ENCODE measurements at regions not wholly inside any gene's neighbourhood (a gene's known extent, or its start where the extent isn't known, plus 50 kb on each side); places are given as distances from the start of the nearest gene placed in this dataset.

- TF ChIP-seq ZNF8 (CRISPR knock-in tag; IDR thresholded peaks at IDR 0.05) (no peak), PPARA (CRISPR knock-in tag; IDR thresholded peaks at IDR 0.05; ENCODE audit: borderline replicate concordance) (no peak), GLIS3 (CRISPR knock-in tag; IDR thresholded peaks at IDR 0.05) (no peak), ZFP30 (CRISPR knock-in tag; IDR thresholded peaks at IDR 0.05) (no peak), ZNF565 (CRISPR knock-in tag; conservative IDR thresholded peaks at IDR 0.05; ENCODE audit: low read depth) (no peak), PATZ1 (CRISPR knock-in tag; IDR thresholded peaks at IDR 0.05; ENCODE audit: borderline replicate concordance) (no peak)
- no peak for ATAC-seq
These were observed 1615.2 kb downstream of the OLFM4 start for GRCh38 chr13:54643863-54644262.

DNA sequence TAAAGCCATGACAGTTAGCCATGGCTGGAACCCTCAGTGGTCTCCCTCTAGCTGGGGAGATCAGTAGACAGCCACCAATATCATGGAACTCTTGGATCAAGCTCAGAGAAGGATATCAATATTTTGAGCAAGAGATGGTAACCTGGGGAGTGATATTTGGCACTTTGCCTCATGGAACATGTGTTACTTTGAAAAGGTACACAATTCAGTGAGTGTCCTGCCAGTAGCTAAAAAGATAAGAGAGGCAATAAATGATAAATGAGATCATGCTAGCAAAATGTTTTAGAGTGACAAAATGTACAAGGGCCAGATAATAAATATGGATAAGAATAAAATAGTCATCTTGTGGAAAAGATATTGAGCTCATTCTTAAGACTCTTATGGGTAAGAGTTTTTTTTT is 1618.7 kb downstream of the OLFM4 start:
- no peak for ATAC-seq
- no peak for TF ChIP-seq ESRRG (CRISPR knock-in tag; IDR thresholded peaks at IDR 0.05)
- no peak for TF ChIP-seq ARNTL (CRISPR knock-in tag; IDR thresholded peaks at IDR 0.05; ENCODE audit: borderline replicate concordance, low read depth)

DNA sequence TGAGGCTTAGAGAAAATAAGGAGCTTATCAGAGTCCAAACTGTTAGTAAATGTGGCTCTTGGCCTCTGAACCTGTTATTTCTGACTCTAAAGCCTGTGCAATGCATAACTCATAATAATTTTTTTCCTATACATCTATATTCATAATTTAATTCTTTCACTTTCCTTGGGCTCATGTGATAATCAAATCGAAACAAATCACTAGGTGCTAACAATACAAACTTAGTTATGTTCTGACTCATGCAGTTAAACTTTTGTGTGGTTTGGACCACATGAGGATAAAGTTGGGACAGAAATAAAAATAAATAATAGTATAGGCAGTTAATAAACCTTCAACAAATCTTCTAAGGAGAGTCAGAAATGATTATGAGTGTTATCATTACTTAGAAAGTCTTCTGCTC is 1629.0 kb downstream of the OLFM4 start:
- ATAC-seq = no peak
- no peak for TF ChIP-seq TCF4 (CRISPR knock-in tag; IDR thresholded peaks at IDR 0.05; ENCODE audit: borderline replicate concordance)
- TF ChIP-seq, protein P1, sequence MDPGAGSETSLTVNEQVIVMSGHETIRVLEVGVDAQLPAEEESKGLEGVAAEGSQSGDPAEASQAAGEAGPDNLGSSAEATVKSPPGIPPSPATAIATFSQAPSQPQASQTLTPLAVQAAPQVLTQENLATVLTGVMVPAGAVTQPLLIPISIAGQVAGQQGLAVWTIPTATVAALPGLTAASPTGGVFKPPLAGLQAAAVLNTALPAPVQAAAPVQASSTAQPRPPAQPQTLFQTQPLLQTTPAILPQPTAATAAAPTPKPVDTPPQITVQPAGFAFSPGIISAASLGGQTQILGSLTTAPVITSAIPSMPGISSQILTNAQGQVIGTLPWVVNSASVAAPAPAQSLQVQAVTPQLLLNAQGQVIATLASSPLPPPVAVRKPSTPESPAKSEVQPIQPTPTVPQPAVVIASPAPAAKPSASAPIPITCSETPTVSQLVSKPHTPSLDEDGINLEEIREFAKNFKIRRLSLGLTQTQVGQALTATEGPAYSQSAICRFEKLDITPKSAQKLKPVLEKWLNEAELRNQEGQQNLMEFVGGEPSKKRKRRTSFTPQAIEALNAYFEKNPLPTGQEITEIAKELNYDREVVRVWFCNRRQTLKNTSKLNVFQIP (CRISPR knock-in tag; IDR thresholded peaks at IDR 0.05; ENCODE audit: borderline replicate concordance, low read depth) = no peak
- no peak for TF ChIP-seq CREB5 (CRISPR knock-in tag; IDR thresholded peaks at IDR 0.05; ENCODE audit: low read depth)
- no peak for TF ChIP-seq CSDC2 (CRISPR knock-in tag; IDR thresholded peaks at IDR 0.05)
- no peak for TF ChIP-seq ZFP3 (CRISPR knock-in tag; IDR thresholded peaks at IDR 0.05)
- TF ChIP-seq, protein P2, sequence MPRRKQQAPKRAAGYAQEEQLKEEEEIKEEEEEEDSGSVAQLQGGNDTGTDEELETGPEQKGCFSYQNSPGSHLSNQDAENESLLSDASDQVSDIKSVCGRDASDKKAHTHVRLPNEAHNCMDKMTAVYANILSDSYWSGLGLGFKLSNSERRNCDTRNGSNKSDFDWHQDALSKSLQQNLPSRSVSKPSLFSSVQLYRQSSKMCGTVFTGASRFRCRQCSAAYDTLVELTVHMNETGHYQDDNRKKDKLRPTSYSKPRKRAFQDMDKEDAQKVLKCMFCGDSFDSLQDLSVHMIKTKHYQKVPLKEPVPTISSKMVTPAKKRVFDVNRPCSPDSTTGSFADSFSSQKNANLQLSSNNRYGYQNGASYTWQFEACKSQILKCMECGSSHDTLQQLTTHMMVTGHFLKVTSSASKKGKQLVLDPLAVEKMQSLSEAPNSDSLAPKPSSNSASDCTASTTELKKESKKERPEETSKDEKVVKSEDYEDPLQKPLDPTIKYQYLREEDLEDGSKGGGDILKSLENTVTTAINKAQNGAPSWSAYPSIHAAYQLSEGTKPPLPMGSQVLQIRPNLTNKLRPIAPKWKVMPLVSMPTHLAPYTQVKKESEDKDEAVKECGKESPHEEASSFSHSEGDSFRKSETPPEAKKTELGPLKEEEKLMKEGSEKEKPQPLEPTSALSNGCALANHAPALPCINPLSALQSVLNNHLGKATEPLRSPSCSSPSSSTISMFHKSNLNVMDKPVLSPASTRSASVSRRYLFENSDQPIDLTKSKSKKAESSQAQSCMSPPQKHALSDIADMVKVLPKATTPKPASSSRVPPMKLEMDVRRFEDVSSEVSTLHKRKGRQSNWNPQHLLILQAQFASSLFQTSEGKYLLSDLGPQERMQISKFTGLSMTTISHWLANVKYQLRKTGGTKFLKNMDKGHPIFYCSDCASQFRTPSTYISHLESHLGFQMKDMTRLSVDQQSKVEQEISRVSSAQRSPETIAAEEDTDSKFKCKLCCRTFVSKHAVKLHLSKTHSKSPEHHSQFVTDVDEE (CRISPR knock-in tag; IDR thresholded peaks at IDR 0.05) = no peak
- TF ChIP-seq ISL1 (CRISPR knock-in tag; IDR thresholded peaks at IDR 0.05) = no peak
- TF ChIP-seq PPARA (CRISPR knock-in tag; IDR thresholded peaks at IDR 0.05; ENCODE audit: borderline replicate concordance) = no peak
- TF ChIP-seq ARNTL (CRISPR knock-in tag; IDR thresholded peaks at IDR 0.05; ENCODE audit: borderline replicate concordance, low read depth) = no peak
- no peak for TF ChIP-seq ZNF70 (CRISPR knock-in tag; IDR thresholded peaks at IDR 0.05)
- TF ChIP-seq BACH2 (CRISPR knock-in tag; IDR thresholded peaks at IDR 0.05; ENCODE audit: borderline replicate concordance) = no peak
- no peak for TF ChIP-seq ZC3H10 (CRISPR knock-in tag; IDR thresholded peaks at IDR 0.05)
- TF ChIP-seq ZFP30 (CRISPR knock-in tag; IDR thresholded peaks at IDR 0.05) = no peak
- no peak for TF ChIP-seq ESRRG (CRISPR knock-in tag; IDR thresholded peaks at IDR 0.05)
- no peak for TF ChIP-seq GLIS3 (CRISPR knock-in tag; IDR thresholded peaks at IDR 0.05)
- no peak for TF ChIP-seq OSR1 (CRISPR knock-in tag; IDR thresholded peaks at IDR 0.05)
- TF ChIP-seq ZNF565 (CRISPR knock-in tag; conservative IDR thresholded peaks at IDR 0.05; ENCODE audit: low read depth) = no peak

DNA sequence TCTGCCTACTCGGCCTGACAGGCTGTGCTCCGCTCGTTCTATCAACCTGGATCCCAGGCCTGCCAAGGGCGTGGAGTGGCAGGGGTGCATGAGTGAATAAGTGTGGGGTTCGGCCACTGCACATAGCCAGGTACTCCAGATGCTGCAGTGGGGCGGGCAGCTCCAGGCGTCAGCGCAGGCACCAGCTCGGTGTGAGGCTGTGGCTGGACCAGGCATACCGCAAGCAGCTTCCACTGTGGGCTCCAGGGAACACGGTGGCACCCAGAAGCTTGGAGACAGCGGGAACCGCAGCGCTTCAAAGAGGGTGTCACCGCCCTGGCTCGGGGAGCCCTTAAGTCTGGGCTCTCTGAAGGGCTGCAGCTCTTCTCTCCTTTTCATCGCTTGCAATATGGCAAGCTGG is 1630.2 kb downstream of the OLFM4 start:
- TF ChIP-seq, protein P1 (CRISPR knock-in tag; IDR thresholded peaks at IDR 0.05; ENCODE audit: borderline replicate concordance, low read depth) = no peak
- TF ChIP-seq CSRNP3 (CRISPR knock-in tag; IDR thresholded peaks at IDR 0.05) (no peak), ZC3H10 (CRISPR knock-in tag; IDR thresholded peaks at IDR 0.05) (no peak), ZFP3 (CRISPR knock-in tag; IDR thresholded peaks at IDR 0.05) (no peak), OSR1 (CRISPR knock-in tag; IDR thresholded peaks at IDR 0.05) (no peak), PATZ1 (CRISPR knock-in tag; IDR thresholded peaks at IDR 0.05; ENCODE audit: borderline replicate concordance) (no peak), TCF4 (CRISPR knock-in tag; IDR thresholded peaks at IDR 0.05; ENCODE audit: borderline replicate concordance) (no peak), ZNF70 (CRISPR knock-in tag; IDR thresholded peaks at IDR 0.05) (no peak), ARNTL (CRISPR knock-in tag; IDR thresholded peaks at IDR 0.05; ENCODE audit: borderline replicate concordance, low read depth) (no peak)
- no peak for ATAC-seq
